CD4-positive, alpha-beta T cell (primary cell): ENCODE measurements at regions not wholly inside any gene's neighbourhood (a gene's known extent, or its start where the extent isn't known, plus 50 kb on each side); places are given as distances from the start of the nearest gene placed in this dataset.

ENCODE experiments used
- ATAC-seq: fragments of 200-7000 bp; cut with Tn5 transposase; one replicate; pipeline ENCODE4 v1.10.0; 2022; ENCODE audit warnings: mild to moderate bottlenecking; ENCODE audit not compliant: poor library complexity
- CTCF ChIA-PET: fragments of 350-600 bp; sonication (Branson Sonifier 250); formaldehyde crosslinking; loops from one replicate; lab custom pipeline; 2021; ENCODE audit warnings: antibody characterized with exemption, inconsistent platforms; lab: Charles Lee
- POLR2A ChIA-PET: fragments of 350-600 bp; sonication (Branson Sonifier 250); formaldehyde crosslinking; loops from one replicate; lab custom pipeline; 2021; ENCODE audit warnings: antibody characterized with exemption, inconsistent platforms; lab: Charles Lee
- DNase-seq, 14 experiments: peaks; one replicate each; pipeline ENCODE4 v3.0.0-alpha.2; 2013 to 2020; ENCODE audit warnings: mixed read lengths in 2 of 14
- H3K27ac ChIP-seq, 2 donors: one replicate each; pipeline versions ENCODE4 v1.5.1 to v1.7.0; 2013; ENCODE audit warnings: low read length in 2 of 2, low read depth in 1 of 2, mild to moderate bottlenecking in 1 of 2
- H3K27me3 ChIP-seq, 2 experiments: 1 replicate in 1 of 2; 2 replicates in 1 of 2; pipeline versions ENCODE4 v1.6.1 to v1.7.0; 2013; ENCODE audit warnings: low read length in 2 of 2, control low read depth in 1 of 2, mild to moderate bottlenecking in 1 of 2, moderate library complexity in 1 of 2; ENCODE audit not compliant: insufficient read depth in 2 of 2, control insufficient read depth in 1 of 2
- H3K36me3 ChIP-seq: one replicate; pipeline ENCODE4 v1.6.1; 2013; ENCODE audit warnings: low read length, control low read depth; ENCODE audit not compliant: insufficient read depth
- H3K4me1 ChIP-seq: one replicate; pipeline ENCODE4 v1.6.1; 2013; ENCODE audit warnings: low read length, control low read depth; ENCODE audit not compliant: insufficient read depth
- H3K4me3 ChIP-seq: one replicate; pipeline ENCODE4 v1.5.1; 2013; ENCODE audit warnings: mild to moderate bottlenecking, low read length, moderate library complexity
- H3K9me3 ChIP-seq, 2 experiments: 1 replicate in 1 of 2; 2 replicates in 1 of 2; pipeline versions ENCODE4 v1.6.1 to v1.7.0; 2013; ENCODE audit warnings: low read length in 2 of 2, mild to moderate bottlenecking in 2 of 2, control low read depth in 1 of 2, moderate library complexity in 1 of 2; ENCODE audit not compliant: control insufficient read depth in 1 of 2, insufficient read depth in 1 of 2
- H3K27ac Mint-ChIP-seq: one replicate; pipeline ENCODE4 v1.8.0; 2020; ENCODE audit warnings: mixed read lengths
- H3K27me3 Mint-ChIP-seq: one replicate; pipeline ENCODE4 v1.8.0; 2021; ENCODE audit warnings: mixed read lengths
- H3K36me3 Mint-ChIP-seq: one replicate; pipeline ENCODE4 v1.8.0; 2021; ENCODE audit warnings: low read depth, mixed read lengths
- H3K4me1 Mint-ChIP-seq: one replicate; pipeline ENCODE4 v1.8.0; 2021; ENCODE audit warnings: low read depth, mixed read lengths
- H3K4me3 Mint-ChIP-seq: one replicate; pipeline ENCODE4 v1.8.0; 2020; ENCODE audit warnings: mild to moderate bottlenecking, mixed read lengths
- H3K9me3 Mint-ChIP-seq: one replicate; pipeline ENCODE4 v1.8.0; 2020; ENCODE audit warnings: mixed read lengths
- intact Hi-C, 2 experiments: fragments of 100-400 bp; cut with DNase I in 1 of 2; cut with micrococcal nuclease in 1 of 2; formaldehyde crosslinking; loops; one replicate each; pipeline versions ENCODE4 v1.15.1 to v1.9.0; 2023 to 2025; cut with DNase I, micrococcal nuclease
- TF ChIP-seq, protein P1 (sequence below): fragments of 200-600 bp; IDR thresholded peaks from one replicate; pipeline ENCODE4 v1.8.0; 2022; ENCODE audit warnings: antibody characterized with exemption, mild to moderate bottlenecking

- CTCF ChIA-PET: no interaction called here
- Mint-ChIP-seq H3K9me3 (peaks cover 12% of the 10 kb centered on the region), H3K4me3 (no peak overlapping the region), H3K27ac (no peak overlapping the region), H3K4me1 (no peaks in the 10 kb centered on the region), H3K36me3 (no peaks in the 10 kb centered on the region), H3K27me3 (no peaks in the 10 kb centered on the region)
- no peaks in the 10 kb centered on the region for H3K4me1 ChIP-seq
- POLR2A ChIA-PET: no interaction called here
- ATAC-seq (no peak), DNase-seq (no peak)
- no peak overlapping the region for H3K4me3 ChIP-seq
- no peak overlapping the region for H3K27ac ChIP-seq
- intact Hi-C loops: no loop called here
- H3K9me3 ChIP-seq: peaks cover 0 to 8% of the 10 kb centered on the region in 2 experiments
- TF ChIP-seq, protein P1, sequence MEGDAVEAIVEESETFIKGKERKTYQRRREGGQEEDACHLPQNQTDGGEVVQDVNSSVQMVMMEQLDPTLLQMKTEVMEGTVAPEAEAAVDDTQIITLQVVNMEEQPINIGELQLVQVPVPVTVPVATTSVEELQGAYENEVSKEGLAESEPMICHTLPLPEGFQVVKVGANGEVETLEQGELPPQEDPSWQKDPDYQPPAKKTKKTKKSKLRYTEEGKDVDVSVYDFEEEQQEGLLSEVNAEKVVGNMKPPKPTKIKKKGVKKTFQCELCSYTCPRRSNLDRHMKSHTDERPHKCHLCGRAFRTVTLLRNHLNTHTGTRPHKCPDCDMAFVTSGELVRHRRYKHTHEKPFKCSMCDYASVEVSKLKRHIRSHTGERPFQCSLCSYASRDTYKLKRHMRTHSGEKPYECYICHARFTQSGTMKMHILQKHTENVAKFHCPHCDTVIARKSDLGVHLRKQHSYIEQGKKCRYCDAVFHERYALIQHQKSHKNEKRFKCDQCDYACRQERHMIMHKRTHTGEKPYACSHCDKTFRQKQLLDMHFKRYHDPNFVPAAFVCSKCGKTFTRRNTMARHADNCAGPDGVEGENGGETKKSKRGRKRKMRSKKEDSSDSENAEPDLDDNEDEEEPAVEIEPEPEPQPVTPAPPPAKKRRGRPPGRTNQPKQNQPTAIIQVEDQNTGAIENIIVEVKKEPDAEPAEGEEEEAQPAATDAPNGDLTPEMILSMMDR: no peak
- H3K27me3 ChIP-seq: no peaks in the 10 kb centered on the region
- H3K36me3 ChIP-seq: no peaks in the 10 kb centered on the region
Measured at GRCh38 chr18:27715751-27716150, 461.2 kb downstream of the CDH2 start.

GRCh38 chr18:27713738-27714095 is 463.2 kb downstream of the CDH2 start:
- H3K9me3 Mint-ChIP-seq: peaks cover 22% of the 10 kb centered on the region
- H3K4me3 ChIP-seq: no peak overlapping the region
- no peaks in the 10 kb centered on the region for H3K4me1 ChIP-seq
- peaks cover 0 to 8% of the 10 kb centered on the region in 2 experiments for H3K9me3 ChIP-seq
- H3K4me1 Mint-ChIP-seq: no peaks in the 10 kb centered on the region
- POLR2A ChIA-PET: no interaction called here
- H3K36me3 ChIP-seq: no peaks in the 10 kb centered on the region
- intact Hi-C loops: no loop called here
- H3K27me3 ChIP-seq: no peaks in the 10 kb centered on the region
- H3K36me3 Mint-ChIP-seq: no peaks in the 10 kb centered on the region
- CTCF ChIA-PET: no interaction called here
- H3K27ac Mint-ChIP-seq: no peak overlapping the region
- H3K4me3 Mint-ChIP-seq: no peak overlapping the region
- TF ChIP-seq, protein P1: no peak
- DNase-seq: no peak
- H3K27me3 Mint-ChIP-seq: no peaks in the 10 kb centered on the region
- no peak for ATAC-seq
- H3K27ac ChIP-seq: no peak overlapping the region

DNA sequence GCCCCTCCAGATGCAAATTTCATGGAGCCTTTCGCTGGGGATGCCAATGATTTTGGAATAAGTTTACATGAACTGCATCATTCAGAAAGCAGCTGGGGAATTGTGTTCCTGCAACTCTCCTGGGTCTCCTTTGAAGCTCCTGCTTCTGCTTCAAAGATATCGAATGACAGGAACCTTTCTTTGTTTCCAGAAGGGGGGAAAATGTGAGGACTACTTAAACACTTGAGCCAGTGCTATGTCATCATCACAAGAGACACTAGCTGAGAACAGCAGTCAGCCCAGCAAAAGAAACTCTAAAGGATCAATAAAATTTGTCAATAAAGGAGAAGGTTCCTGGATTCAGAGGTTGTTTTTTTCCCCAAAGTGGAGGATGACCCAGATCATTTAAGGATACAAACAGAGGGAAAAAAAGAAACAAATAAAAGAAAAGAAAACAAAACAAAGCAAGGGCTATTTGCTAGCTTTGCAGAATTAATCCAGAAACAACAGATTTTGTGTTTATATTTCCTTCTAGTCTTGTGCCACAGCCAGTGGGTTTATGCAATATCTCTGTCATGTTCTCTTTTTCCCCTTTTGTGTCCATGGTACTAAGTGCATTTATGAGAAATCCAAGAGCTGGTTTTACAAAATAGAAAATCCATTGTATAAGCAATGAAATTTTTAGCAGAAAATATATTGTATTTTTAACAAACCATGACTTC is 463.7 kb downstream of the CDH2 start:
- Mint-ChIP-seq H3K4me3 (no peak overlapping the region), H3K4me1 (no peaks in the 10 kb centered on the region), H3K36me3 (no peaks in the 10 kb centered on the region), H3K27ac (no peak overlapping the region), H3K27me3 (no peaks in the 10 kb centered on the region), H3K9me3 (peaks cover 22% of the 10 kb centered on the region)
- Histone ChIP-seq H3K4me3 (no peak overlapping the region), H3K4me1 (no peaks in the 10 kb centered on the region), H3K27ac (no peak overlapping the region), H3K9me3 (peaks cover 0 to 8% of the 10 kb centered on the region in 2 experiments), H3K36me3 (no peaks in the 10 kb centered on the region), H3K27me3 (no peaks in the 10 kb centered on the region)
- intact Hi-C loops: no loop called here
- ChIA-PET POLR2A (no interaction called here), CTCF (no interaction called here)
- DNase-seq (no peak), ATAC-seq (no peak)
- TF ChIP-seq, protein P1: no peak
